ENCODE measurements at regions not wholly inside any gene's neighbourhood (a gene's known extent, or its start where the extent isn't known, plus 50 kb on each side); places are given as distances from the start of the nearest gene placed in this dataset.

DNA sequence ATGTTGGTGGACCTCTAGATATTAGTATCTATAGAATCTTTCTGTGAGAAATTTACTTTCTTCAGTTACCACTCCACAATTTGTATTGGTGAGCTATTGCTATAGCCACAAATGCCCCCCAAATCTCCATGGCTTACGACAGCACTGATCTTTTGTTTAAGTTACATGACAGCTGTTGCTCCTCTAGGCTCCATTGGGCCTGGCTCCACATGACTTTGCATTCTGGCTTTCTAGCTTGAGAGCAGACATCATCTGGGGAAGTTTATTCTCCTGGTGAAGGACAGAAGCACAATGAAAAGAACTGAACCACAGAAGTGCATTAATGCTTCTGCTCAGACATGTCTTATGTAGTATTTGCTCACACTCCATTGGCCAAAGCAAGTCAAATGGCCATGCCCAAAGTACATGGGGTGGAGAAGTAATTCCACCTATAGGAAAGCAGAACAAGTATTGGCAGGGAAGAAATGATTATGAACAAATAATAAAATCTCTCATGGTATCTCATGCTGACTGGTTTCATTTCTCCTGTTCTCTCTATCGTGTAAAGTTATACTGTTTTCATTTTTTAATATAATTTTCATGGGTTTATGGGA, 126.6 kb upstream of the FAM9C start:
- intact Hi-C loops (cut with DNase I; ENCODE audit: low total_unique reads): no loop called here
- no peaks in the 10 kb centered on the region for H3K4me1 ChIP-seq
- no peak overlapping the region for H3K27ac ChIP-seq
- TF ChIP-seq, protein P1, sequence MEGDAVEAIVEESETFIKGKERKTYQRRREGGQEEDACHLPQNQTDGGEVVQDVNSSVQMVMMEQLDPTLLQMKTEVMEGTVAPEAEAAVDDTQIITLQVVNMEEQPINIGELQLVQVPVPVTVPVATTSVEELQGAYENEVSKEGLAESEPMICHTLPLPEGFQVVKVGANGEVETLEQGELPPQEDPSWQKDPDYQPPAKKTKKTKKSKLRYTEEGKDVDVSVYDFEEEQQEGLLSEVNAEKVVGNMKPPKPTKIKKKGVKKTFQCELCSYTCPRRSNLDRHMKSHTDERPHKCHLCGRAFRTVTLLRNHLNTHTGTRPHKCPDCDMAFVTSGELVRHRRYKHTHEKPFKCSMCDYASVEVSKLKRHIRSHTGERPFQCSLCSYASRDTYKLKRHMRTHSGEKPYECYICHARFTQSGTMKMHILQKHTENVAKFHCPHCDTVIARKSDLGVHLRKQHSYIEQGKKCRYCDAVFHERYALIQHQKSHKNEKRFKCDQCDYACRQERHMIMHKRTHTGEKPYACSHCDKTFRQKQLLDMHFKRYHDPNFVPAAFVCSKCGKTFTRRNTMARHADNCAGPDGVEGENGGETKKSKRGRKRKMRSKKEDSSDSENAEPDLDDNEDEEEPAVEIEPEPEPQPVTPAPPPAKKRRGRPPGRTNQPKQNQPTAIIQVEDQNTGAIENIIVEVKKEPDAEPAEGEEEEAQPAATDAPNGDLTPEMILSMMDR (IDR thresholded peaks at IDR 0.05): no peak
- TF ChIP-seq POLR2AphosphoS5 (IDR thresholded peaks at IDR 0.05): no peak
- TF ChIP-seq POLR2A (IDR thresholded peaks at IDR 0.05): no peak
- H3K36me3 ChIP-seq: no peaks in the 10 kb centered on the region
- H3K9me3 ChIP-seq: no peaks in the 10 kb centered on the region
- H3K4me3 ChIP-seq: no peak overlapping the region
- no peaks in the 10 kb centered on the region for H3K27me3 ChIP-seq
- no peak for DNase-seq (ENCODE audit: low spot score in 2 of 2)

GRCh38 chrX:13169684-13170083, 125.3 kb upstream of the FAM9C start:
- Histone ChIP-seq H3K9me3 (no peaks in the 10 kb centered on the region), H3K27me3 (no peaks in the 10 kb centered on the region), H3K27ac (no peak overlapping the region), H3K4me3 (no peak overlapping the region), H3K36me3 (no peaks in the 10 kb centered on the region), H3K4me1 (no peaks in the 10 kb centered on the region)
- TF ChIP-seq POLR2A (IDR thresholded peaks at IDR 0.05): no peak
- TF ChIP-seq, protein P1 (IDR thresholded peaks at IDR 0.05): no peak
- TF ChIP-seq POLR2AphosphoS5 (IDR thresholded peaks at IDR 0.05): no peak
- intact Hi-C loops (cut with DNase I; ENCODE audit: low total_unique reads): no loop called here
- no peak for DNase-seq (ENCODE audit: low spot score in 2 of 2)

DNA sequence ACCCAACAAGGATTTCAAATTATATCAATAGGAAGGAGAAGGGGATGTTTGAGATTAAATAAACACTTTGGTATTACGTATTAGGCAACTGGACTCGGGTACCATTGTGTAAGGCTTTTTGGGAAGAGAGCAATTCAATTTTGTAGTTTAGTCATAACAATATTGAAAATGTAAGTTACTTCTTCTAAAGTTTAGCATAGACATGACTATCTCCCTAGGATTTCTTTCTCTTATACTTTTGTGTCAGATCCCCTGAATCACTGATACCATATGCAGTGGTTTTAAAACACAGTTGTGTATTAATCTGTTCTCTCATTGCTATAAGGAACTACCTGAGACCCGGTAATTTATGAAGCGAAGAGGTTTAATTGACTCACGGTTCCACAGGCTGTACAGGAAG, 123.8 kb upstream of the FAM9C start:
- no peaks in the 10 kb centered on the region for H3K27me3 ChIP-seq
- H3K9me3 ChIP-seq: no peaks in the 10 kb centered on the region
- no peaks in the 10 kb centered on the region for H3K4me1 ChIP-seq
- no peaks in the 10 kb centered on the region for H3K36me3 ChIP-seq
- no peak for TF ChIP-seq POLR2A (IDR thresholded peaks at IDR 0.05)
- TF ChIP-seq POLR2AphosphoS5 (IDR thresholded peaks at IDR 0.05): no peak
- intact Hi-C loops (cut with DNase I; ENCODE audit: low total_unique reads): no loop called here
- no peak overlapping the region for H3K4me3 ChIP-seq
- no peak for DNase-seq (ENCODE audit: low spot score in 2 of 2)
- H3K27ac ChIP-seq: peak overlapping the region; percentile 64 to 73

GRCh38 chrX:13167481-13168231, 123.2 kb upstream of the FAM9C start:
- intact Hi-C loops (cut with DNase I; ENCODE audit: low total_unique reads): no loop called here
- Histone ChIP-seq H3K4me3 (no peak overlapping the region), H3K9me3 (no peaks in the 10 kb centered on the region), H3K27ac (peak overlapping the region; percentile 64 to 73), H3K4me1 (no peaks in the 10 kb centered on the region), H3K27me3 (no peaks in the 10 kb centered on the region), H3K36me3 (no peaks in the 10 kb centered on the region)
- DNase-seq (ENCODE audit: low spot score in 2 of 2): peak in 1 of 2 donors; percentile 42
- TF ChIP-seq, protein P1 (IDR thresholded peaks at IDR 0.05): no peak
- no peak for TF ChIP-seq POLR2A (IDR thresholded peaks at IDR 0.05)
- no peak for TF ChIP-seq POLR2AphosphoS5 (IDR thresholded peaks at IDR 0.05)

DNA sequence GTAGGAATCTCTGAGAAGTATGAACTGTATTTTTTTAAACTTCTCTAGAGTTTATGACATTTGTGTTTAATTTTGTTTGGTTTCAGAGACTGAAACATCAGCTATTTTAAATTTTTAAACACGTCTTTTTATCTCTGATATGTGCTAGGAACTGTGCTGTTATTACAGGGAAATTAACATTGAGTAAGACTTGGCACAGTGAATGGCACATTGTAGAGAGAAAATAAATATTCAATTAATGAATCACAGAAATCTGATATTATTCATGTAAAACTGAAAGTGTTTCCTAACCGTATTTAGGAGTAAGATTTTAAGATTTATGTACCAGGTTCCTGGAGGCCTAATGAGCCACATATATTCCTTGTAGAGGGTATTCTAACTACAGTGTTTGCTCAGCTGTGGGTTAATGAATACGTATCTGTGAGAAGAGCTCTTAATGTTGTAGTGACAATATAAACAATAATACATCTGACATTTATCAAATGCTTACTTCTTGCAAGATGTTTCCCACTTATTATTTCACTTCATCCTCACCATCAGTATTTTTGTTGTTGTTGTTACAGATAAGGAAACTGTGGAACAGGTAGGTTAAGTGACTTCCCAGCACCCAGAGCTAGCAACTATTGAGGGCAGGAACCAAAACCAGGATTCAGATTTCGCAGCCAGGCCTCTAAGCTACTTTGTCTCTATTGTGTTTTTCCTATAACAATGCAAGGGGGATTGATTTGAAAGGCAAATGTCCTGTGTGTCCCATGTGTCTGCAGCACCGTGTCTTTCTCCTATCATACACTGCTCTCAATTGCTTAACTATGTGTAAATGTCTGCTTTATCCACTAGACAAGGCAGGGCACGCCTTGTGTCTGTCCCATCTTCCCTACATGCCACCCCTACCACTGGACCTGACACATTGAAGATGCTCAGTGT, 121.1 kb upstream of the FAM9C start:
- peaks cover 0 to 5% of the 10 kb centered on the region in 2 donors for H3K27me3 ChIP-seq
- TF ChIP-seq POLR2AphosphoS5 (IDR thresholded peaks at IDR 0.05) (no peak), POLR2A (IDR thresholded peaks at IDR 0.05) (no peak)
- TF ChIP-seq, protein P1 (IDR thresholded peaks at IDR 0.05): no peak
- DNase-seq (ENCODE audit: low spot score in 2 of 2): no peak
- no peak overlapping the region for H3K4me3 ChIP-seq
- peak overlapping the region in 1 of 2 donors; percentile 16 for H3K27ac ChIP-seq
- H3K36me3 ChIP-seq: no peaks in the 10 kb centered on the region
- H3K4me1 ChIP-seq: no peaks in the 10 kb centered on the region
- H3K9me3 ChIP-seq: no peaks in the 10 kb centered on the region
- intact Hi-C loops (cut with DNase I; ENCODE audit: low total_unique reads): no loop called here
